ENCODE measurements at regions not wholly inside any gene's neighbourhood (a gene's known extent, or its start where the extent isn't known, plus 50 kb on each side); places are given as distances from the start of the nearest gene placed in this dataset.

- FAIRE-seq (no peak), DNase-seq (ENCODE audit: low read depth, low spot score) (no peak)
- Histone ChIP-seq H3K4me3 (replicated peaks in 1 of 3; ENCODE audit: insufficient read depth in 1 of 3, low read depth in 1 of 3, low read length in 3 of 3) (no peak overlapping the region), H4K20me1 (replicated peaks; ENCODE audit: control insufficient read depth, extremely low read depth, insufficient read depth, low read length) (no peaks in the 10 kb centered on the region), H3K9ac (replicated peaks; ENCODE audit: extremely low read depth, insufficient read depth, low read length) (no peak overlapping the region), H3K27me3 (ENCODE audit: control insufficient read depth in 2 of 2, insufficient read depth in 2 of 2, low read length in 2 of 2) (peaks cover 0 to 1% of the 10 kb centered on the region in 2 experiments), H3K36me3 (ENCODE audit: control insufficient read depth in 2 of 2, extremely low read depth in 1 of 2, insufficient read depth in 2 of 2, low read length in 2 of 2) (no peaks in the 10 kb centered on the region), H2AFZ (ENCODE audit: low read depth, low read length) (no peak overlapping the region), H3K4me2 (ENCODE audit: insufficient read depth, low read length) (no peak overlapping the region), H3K79me2 (ENCODE audit: control insufficient read depth, insufficient read depth, low read length) (no peaks in the 10 kb centered on the region), H3K27ac (ENCODE audit: insufficient read depth, low read depth, low read length) (no peak overlapping the region), H3K4me1 (ENCODE audit: control insufficient read depth, extremely low read depth, insufficient read depth, low read length) (no peaks in the 10 kb centered on the region), H3K9me3 (replicated peaks; ENCODE audit: control insufficient read depth, insufficient read depth, low read length) (no peaks in the 10 kb centered on the region), H3K9me1 (replicated peaks; ENCODE audit: control insufficient read depth, extremely low read depth, insufficient read depth, low read length) (no peaks in the 10 kb centered on the region)
- dilution Hi-C loops (cut with MboI; ENCODE audit: extremely low pct_ligation_motif_present, low sequenced_read_pairs): no loop called here
- TF ChIP-seq CTCF (IDR thresholded peaks at IDR 0.05; ENCODE audit: extremely low read depth in 1 of 2, insufficient read depth in 1 of 2, low read depth in 1 of 2, low read length in 2 of 2) (no peak), EZH2 (IDR thresholded peaks at IDR 0.05; ENCODE audit: borderline replicate concordance, low read depth, low read length, severe bottlenecking) (no peak), GATA2 (IDR thresholded peaks at IDR 0.05; ENCODE audit: insufficient read depth, insufficient read length, low read depth, low read length) (no peak), FOS (IDR thresholded peaks at IDR 0.05; ENCODE audit: borderline replicate concordance, insufficient read depth, low read length) (no peak), POLR2A (IDR thresholded peaks at IDR 0.05; ENCODE audit: low read depth, low read length) (no peak), MYC (IDR thresholded peaks at IDR 0.05; ENCODE audit: low read depth, low read length) (no peak), POLR2AphosphoS5 (IDR thresholded peaks at IDR 0.05; ENCODE audit: insufficient read depth, low read depth, low read length) (no peak), MAX (IDR thresholded peaks at IDR 0.05; ENCODE audit: insufficient read depth, insufficient read length) (no peak), JUN (IDR thresholded peaks at IDR 0.05; ENCODE audit: borderline replicate concordance, insufficient read depth, insufficient read length, low read depth) (no peak)
- BruUV-seq (replicated peaks): no TSS peak
- POLR2A ChIA-PET: no interaction called here
- intact Hi-C loops (cut with micrococcal nuclease): no loop called here
- CTCF ChIA-PET: no interaction called here
Measured at GRCh38 chr2:100743741-100744140, 76.2 kb upstream of the NPAS2 start.
